Fibroblast of mammary gland (primary cell): ENCODE measurements at regions not wholly inside any gene's neighbourhood (a gene's known extent, or its start where the extent isn't known, plus 50 kb on each side); places are given as distances from the start of the nearest gene placed in this dataset.
A peak's percentile ranks its signal among the peaks of the same experiment; 100 is the strongest.

ENCODE experiments used
- DNase-seq: peaks from one replicate; pipeline ENCODE4 v3.0.0-alpha.2; 2010; ENCODE audit warnings: low read depth
- H3K4me3 ChIP-seq: 2 replicates; pipeline ENCODE4 v1.5.1; 2011; ENCODE audit warnings: low read depth, mild to moderate bottlenecking, low read length, moderate library complexity; ENCODE audit not compliant: control insufficient read depth
- CTCF ChIP-seq: conservative IDR thresholded peaks from 2 replicates; pipeline ENCODE4 v1.5.1; 2011; ENCODE audit warnings: low read depth, low read length, inconsistent platforms; ENCODE audit not compliant: control insufficient read depth, insufficient read depth

GRCh38 chr1:244988521-244988920, 124.2 kb upstream of the HNRNPU start:
- DNase-seq = no peak
- H3K4me3 ChIP-seq = no peak overlapping the region
- no peak for TF ChIP-seq CTCF

GRCh38 chr1:244980605-244981004, 116.3 kb upstream of the HNRNPU start:
- DNase-seq = no peak
- TF ChIP-seq CTCF = no peak
- no peak overlapping the region for H3K4me3 ChIP-seq

- no peak for DNase-seq
- no peak for TF ChIP-seq CTCF
These were observed 110.2 kb upstream of the HNRNPU start for GRCh38 chr1:244974550-244974949.

GRCh38 chr1:244974106-244974505, 109.8 kb upstream of the HNRNPU start:
- no peak for DNase-seq
- TF ChIP-seq CTCF = no peak

More at GRCh38 chr1:244974550-244974949, 110.2 kb upstream of the HNRNPU start:
- no peak overlapping the region for H3K4me3 ChIP-seq

GRCh38 chr1:244971552-244972216, 107.3 kb upstream of the HNRNPU start:
- DNase-seq = no peak
- TF ChIP-seq CTCF = no peak
- H3K4me3 ChIP-seq = peak overlapping the region; percentile 63

More at GRCh38 chr1:244974106-244974505, 109.8 kb upstream of the HNRNPU start:
- H3K4me3 ChIP-seq = no peak overlapping the region

- peak; percentile 41 for TF ChIP-seq CTCF
These were observed 106.6 kb upstream of the HNRNPU start for GRCh38 chr1:244970744-244971551.

More at GRCh38 chr1:244970744-244971551, 106.6 kb upstream of the HNRNPU start:
- peak; percentile 95 for DNase-seq
- H3K4me3 ChIP-seq = peak overlapping the region; percentile 63
